Activated CD4-positive, alpha-beta T cell treated with anti-CD3 and anti-CD28 coated beads for 48 hours (primary cell): ENCODE measurements at regions not wholly inside any gene's neighbourhood (a gene's known extent, or its start where the extent isn't known, plus 50 kb on each side); places are given as distances from the start of the nearest gene placed in this dataset.

Experiments
- DNase-seq: peaks from one replicate; pipeline ENCODE4 v3.0.0-alpha.2; 2020

DNA sequence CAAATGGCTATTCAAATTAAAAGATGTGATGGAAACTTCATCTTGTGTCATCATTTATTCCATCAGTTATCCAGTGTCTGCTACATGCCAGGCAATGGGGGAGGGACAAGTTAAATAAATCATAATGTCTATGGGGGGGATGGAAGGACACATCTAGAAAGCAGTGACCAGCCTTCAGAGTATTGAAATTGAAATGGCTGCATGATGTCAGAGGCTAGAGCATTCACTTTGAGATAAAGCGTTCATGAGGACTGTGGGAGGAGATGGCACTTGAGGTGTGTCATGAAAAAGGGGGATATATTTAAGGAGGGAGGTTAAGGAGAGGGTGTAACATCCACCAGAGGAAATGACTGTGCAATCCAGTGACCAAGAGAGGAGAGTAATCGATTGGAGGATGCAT, 50.6 kb downstream of the SLIT2 start:
- no peak for DNase-seq

DNA sequence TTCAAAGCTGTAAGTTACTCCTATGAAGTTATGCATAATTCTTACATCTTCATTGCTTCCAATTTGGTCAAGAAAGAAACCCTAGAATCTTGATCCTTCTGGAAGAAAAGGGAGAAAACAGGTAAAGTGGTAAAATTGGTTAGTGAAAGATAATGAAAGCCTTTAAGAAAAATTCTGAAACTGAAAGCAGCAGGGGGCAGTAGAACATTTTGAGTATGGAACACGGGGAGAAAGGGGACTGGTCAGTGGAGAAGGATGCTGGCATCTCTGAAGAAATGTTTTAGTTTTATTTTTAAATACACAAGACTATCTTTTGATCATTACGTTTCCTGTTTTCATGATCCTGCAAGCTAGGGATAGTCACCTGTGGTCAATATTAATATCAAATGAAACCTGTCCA, 54.3 kb downstream of the SLIT2 start:
- DNase-seq, result no peak

DNA sequence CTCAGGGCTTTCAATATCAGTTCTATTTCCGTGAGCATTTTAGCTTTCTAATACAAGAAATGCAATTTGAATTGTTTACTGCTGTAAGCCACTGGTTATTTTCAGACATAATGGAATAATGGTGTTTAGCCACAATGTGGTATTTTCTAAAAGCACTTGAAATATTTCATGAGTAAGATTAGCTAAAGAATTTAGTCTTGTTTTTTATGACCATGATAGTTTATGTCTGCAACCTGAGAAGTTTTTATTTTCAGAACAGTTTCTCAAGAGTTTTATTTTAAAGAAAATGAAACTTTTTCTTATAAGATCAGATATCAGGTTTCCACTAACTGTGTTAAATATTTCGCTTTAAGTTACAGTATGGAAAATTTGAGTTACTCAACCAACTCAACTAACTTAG, 60.2 kb downstream of the SLIT2 start:
- no peak for DNase-seq

DNA sequence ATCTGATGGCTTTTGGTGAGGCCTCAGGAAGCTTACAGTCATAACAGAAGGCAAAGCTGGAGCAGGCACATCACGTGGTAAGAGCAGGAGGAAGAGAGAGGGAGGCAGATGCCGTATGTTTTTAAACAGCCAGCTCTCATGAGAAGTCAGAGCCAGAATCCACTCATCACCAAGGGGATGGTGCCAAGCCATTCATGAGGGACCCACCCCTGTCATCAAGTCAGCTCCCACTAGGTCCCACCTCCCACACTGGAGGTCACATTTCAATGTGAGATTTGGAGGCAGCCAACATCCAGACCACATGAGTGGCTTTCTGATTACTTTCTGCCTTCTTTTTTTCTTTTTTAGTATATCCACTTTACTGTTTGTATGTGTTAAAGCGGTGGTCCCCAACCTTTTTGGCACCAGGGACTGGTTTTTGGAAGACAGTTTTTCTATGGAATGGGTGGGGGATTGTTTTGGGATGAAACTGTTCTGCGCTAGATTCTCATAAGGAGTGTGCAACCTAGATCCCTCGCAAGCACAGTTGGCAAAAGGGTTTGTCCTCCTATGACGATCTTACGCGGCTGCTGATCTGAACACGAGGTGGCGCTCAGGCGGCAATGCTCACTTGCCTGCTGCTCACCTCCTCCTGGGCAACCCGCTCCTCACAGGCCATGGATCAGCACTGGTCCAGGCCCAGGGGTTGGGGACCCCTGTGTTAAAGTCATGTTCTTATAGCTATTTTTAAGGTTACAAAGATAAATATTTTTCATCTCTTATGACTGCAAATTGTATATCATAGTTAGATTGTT, 61.7 kb downstream of the SLIT2 start:
- DNase-seq, result peak; percentile 17

- DNase-seq, result no peak
These were observed 65.8 kb downstream of the SLIT2 start for GRCh38 chr4:20317424-20317985.

- no peak for DNase-seq
These were observed 66.5 kb downstream of the SLIT2 start for GRCh38 chr4:20318001-20318908.

GRCh38 chr4:20318909-20319277, 67.2 kb downstream of the SLIT2 start:
- no peak for DNase-seq

DNA sequence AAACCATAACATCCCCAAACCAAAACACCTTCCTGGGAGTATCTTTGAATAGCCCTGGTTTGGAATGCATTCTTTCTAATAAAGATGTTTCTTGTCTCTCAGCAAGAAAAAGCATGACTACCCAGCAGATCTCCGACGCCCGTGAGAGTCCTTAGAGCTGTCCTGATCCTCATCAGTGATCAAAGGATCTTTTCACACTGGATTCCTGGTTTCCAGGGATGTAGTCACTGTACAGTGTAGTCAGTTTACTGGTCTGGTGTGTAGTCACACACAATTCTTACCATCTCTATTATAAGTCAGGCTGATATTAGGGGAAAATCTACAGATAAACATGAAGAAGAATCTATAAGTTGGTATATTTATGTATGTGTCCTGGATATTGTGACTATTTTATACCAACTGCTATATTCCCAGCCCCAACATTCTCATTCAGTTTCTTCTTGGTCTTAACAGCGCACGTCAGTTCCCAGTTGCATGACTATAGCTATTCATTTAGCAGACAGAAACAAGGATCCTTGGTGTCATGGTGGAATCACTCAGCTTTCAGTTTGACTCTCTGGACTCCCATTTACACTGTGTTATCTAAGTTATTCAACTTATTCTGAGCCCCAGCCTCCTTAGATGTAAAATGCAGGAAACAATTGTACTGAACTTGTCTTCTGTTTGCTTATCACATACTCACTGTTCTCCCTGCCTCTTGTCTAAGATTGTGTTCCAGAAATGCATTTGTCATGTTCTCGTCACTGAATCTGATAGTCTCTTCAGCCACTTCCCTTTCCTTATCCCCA, 68.3 kb downstream of the SLIT2 start:
- no peak for DNase-seq

- no peak for DNase-seq
These were observed 72.3 kb downstream of the SLIT2 start for GRCh38 chr4:20323991-20324390.

GRCh38 chr4:20326460-20326859, 74.8 kb downstream of the SLIT2 start:
- DNase-seq, result no peak

DNA sequence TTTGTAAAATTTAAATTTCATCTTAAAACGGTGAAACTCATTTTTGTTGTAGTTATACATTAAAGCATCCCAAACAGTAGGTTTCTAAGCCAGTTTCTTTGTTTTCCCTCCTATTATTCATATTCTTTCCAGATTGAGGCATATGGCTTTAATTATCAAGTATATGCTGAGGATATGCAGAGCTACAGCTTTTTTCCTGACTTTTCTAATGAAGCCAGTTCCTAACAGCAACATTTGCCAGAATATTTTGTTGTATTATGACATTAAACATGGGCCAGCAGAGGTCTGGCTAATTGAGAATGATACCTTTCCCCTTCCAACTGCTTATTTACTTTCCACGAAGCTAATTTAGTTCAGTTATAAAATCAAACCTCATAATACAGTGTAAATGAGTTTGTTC, 75.3 kb downstream of the SLIT2 start:
- DNase-seq, result no peak

DNA sequence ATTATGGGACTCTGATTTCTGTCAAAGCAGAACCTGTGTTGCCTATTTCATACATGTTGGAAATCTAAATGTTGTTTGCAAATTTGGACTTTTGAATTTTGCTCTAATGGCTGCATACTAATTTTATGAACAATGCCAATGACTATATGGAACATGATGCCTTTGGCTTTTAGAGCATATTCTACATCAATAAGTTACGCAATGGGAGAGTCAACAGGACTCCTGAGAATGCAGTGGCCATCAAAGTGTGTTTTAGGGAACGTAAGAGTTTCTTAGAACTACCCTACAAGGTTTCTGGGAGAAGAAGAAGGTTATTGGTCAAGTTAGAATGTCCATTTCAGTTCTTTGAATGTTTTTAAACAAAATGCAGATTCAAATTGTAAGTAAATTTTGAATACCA, 76.1 kb downstream of the SLIT2 start:
- DNase-seq, result no peak

DNA sequence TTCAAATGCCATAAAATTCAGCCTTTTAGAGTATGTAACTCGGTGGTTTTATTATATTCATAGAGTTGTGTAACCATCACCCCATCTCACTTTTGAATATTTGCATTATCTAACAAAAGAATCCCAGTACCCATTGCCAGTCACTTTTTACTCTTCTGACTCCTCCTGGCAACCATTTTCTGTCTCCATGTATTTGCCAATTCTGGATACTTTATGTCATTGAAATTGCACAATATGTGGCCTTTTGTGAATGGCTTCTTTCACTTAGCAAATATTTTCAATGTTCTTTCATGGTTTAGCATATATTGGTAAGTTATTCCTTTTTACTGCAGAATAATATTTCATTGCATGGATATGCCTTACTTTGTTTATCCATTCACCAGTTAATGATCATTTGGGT, 79.9 kb downstream of the SLIT2 start:
- DNase-seq, result no peak

- no peak for DNase-seq
These were observed 81.5 kb downstream of the SLIT2 start for GRCh38 chr4:20333141-20333715.

DNA sequence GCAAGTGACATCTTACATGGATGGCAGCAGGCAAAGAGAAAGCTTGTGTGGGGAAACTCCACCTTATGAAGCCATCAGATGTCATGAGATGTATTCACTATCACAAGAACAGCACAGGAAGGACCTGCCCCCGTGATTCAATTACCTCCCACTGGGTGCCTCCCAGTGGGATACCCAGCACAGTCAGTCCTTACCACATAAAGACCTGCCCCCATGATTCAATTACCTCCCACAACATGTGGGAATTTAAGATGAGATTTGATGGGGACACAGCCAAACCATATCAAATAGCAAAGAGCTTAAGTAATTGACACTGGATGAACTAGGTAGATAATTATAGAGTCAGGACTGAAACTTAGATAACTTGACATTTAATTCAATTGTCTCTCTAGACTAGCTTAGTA, 85.6 kb downstream of the SLIT2 start:
- DNase-seq, result no peak

DNA sequence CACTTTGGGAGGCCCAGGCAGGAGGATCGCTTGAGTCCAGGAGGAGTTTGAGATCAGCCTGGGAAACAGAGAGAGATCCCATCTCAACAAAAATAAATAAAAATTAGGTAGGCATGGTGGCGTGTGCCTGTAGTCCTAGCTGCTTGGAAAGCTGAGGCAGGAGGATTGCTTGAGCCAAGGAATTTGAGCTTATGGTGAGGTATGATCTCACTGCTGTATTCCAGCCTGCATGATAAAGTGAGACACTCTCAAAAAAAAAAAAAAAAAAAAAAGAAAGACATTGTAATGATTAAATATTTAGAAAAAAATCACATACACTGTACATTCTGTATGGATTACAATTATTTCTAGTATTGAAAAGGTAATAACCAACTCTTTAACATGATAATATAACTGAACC, 87.1 kb downstream of the SLIT2 start:
- DNase-seq, result no peak

DNA sequence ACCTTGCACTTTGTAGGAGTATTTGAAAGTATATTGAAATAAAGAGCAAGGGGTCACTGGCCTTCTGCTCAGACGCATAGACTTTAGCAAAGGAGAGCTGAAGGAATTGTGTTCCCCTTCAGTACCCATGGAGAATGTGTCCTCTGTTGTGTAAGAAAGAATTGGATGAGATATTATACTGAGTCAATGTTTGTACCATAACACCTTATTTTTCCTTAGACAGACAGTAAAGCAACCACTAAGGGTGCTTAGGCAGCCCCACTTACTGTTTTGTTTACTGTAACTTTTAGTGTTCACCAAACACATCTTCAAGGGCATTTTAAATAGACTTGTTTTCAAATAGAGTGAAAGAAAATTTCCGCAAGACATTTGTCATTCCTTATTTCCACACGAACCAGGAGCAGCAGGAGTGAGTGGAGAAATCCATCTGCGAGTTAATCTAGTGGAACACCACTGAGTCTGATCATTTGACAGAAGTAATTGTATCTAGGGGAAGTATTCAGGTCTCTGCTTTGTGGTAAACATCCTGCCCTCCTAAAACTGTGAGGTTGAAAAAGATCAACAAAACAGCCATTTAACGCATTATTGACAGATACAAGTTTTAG, 89.5 kb downstream of the SLIT2 start:
- DNase-seq, result no peak

GRCh38 chr4:20347531-20347930, 95.8 kb downstream of the SLIT2 start:
- DNase-seq, result no peak

DNA sequence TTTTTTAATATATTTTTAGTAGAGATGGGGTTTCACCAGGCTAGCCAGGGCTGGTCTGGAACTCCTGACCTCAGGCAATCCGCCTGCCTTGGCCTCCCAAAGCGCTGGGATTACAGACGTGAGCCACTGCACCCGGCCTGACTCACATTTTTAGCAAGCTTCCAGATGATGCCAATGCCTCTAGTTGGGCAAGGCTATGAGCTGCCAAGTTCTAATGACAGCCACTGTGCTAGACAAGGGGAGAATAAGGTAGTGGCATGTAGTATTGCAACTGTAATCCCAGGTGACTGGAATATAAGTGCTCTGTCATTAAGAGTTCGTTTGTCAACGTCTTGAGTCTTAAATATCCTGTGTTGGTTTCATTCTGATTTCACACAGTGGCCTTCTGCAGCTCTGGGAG, 96.7 kb downstream of the SLIT2 start:
- DNase-seq, result no peak

DNA sequence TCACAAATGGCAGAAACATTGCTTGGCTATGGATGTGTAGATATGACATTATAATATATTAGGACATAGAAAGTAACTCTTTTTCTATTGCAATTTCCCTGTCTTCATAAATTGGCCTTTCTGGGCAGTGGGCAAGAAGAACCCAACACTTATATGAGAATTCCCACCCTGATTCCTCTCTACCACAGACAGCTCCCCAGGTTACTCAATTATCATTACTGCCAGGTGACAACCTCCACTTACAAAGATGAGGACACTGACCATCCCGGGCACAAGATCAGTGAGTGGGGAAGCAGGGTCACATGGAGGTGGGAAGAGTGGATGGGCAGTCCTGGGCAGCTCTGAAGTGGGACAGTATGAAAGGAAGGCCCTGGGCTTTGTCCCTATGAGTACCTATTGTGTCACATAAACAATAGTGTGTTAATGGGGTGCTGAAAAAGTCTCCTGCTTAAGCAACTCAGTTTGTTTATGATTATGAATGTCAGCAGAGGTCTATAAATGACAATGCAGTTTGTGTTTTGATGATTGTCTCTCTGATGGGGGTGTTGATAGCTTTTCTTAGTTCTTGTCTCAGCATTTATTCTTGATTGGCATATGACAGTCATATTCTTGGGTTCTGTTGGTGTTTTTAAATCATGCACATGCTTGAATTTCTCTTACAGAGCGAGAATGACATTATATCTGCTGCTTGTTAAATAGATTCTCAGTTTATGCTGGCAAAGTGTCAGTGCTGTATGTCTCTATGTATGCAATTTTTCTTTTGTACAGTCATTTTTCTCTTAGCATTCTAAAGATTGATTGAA, 99.9 kb downstream of the SLIT2 start:
- DNase-seq, result no peak

- DNase-seq, result no peak
These were observed 100.4 kb downstream of the SLIT2 start for GRCh38 chr4:20352163-20352431.

DNA sequence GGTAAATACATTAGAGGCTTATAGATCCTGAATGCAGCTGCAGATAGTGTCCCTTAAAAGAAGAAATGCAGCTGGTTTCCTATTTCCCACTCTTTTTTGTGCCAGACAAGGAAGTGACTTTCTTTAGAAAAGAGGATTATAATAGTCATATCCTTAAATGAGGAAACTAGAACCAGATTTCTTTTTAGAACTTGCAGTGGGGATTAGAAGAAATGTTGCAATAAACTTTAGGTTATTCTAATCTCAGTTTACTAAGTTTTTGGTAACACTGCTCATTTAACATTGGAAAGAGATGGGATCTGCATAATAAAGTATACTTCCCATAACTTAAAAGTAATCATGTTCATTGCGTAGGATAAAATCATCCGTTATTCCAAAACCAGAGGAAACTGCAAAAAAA, 101.9 kb downstream of the SLIT2 start:
- DNase-seq, result no peak
